NCI-H2081 treated with DMSO at 0.1 percent for 48 hours (cell line): ENCODE measurements at regions not wholly inside any gene's neighbourhood (a gene's known extent, or its start where the extent isn't known, plus 50 kb on each side); places are given as distances from the start of the nearest gene placed in this dataset.
"Not testable (repeated sequence)": the region's sequence is repeated elsewhere in the genome, so short reads cannot be mapped to it uniquely, and the experiment has no call there.

Experiments used
- DNase-seq: peaks from one replicate; lab custom pipeline; 2025; lab: John Stamatoyannopoulos, UW

- peak; percentile 95 for DNase-seq
Observed at GRCh38 chr6:19976411-19977129, 139.4 kb downstream of the ID4 start.

GRCh38 chr6:19979059-19979458 is 141.9 kb downstream of the ID4 start:
- DNase-seq: no peak

- DNase-seq: no peak
Observed at GRCh38 chr6:19979986-19980385, 142.8 kb downstream of the ID4 start.

GRCh38 chr6:19983374-19983773 is 146.2 kb downstream of the ID4 start:
- no peak for DNase-seq

GRCh38 chr6:19986691-19987438 is 149.7 kb downstream of the ID4 start:
- no peak for DNase-seq

GRCh38 chr6:19988555-19988954 is 151.4 kb downstream of the ID4 start:
- DNase-seq: no peak

GRCh38 chr6:19991176-19991575 is 154.0 kb downstream of the ID4 start:
- no peak for DNase-seq

- no peak for DNase-seq
Observed at GRCh38 chr6:19994909-19995308, 157.7 kb downstream of the ID4 start.

- no peak for DNase-seq
Observed at GRCh38 chr6:19995575-19996257, 158.5 kb downstream of the ID4 start.

- no peak for DNase-seq
Observed at GRCh38 chr6:19997104-19997503, 159.9 kb downstream of the ID4 start.

- DNase-seq: no peak
Observed at GRCh38 chr6:19998541-19998940, 161.4 kb downstream of the ID4 start.

- no peak for DNase-seq
Observed at GRCh38 chr6:19999319-20000191, 162.4 kb downstream of the ID4 start.

- DNase-seq: no peak
Observed at GRCh38 chr6:20001286-20001685, 164.1 kb downstream of the ID4 start.

GRCh38 chr6:20006037-20006436 is 168.9 kb downstream of the ID4 start:
- DNase-seq: no peak

GRCh38 chr6:20008131-20008530 is 171.0 kb downstream of the ID4 start:
- DNase-seq: no peak

- DNase-seq: no peak
Observed at GRCh38 chr6:20013066-20013861, 176.1 kb downstream of the ID4 start.

- DNase-seq: no peak
Observed at GRCh38 chr6:20014508-20014907, 177.3 kb downstream of the ID4 start.

GRCh38 chr6:20020526-20020925 is 183.4 kb downstream of the ID4 start:
- no peak for DNase-seq

GRCh38 chr6:20021795-20022194 is 184.6 kb downstream of the ID4 start:
- DNase-seq: peak; percentile 56

- not testable (repeated sequence) for DNase-seq
Observed at GRCh38 chr6:20023549-20024315, 186.6 kb downstream of the ID4 start.
